Endothelial cell (in vitro differentiated cells): ENCODE measurements at regions not wholly inside any gene's neighbourhood (a gene's known extent, or its start where the extent isn't known, plus 50 kb on each side); places are given as distances from the start of the nearest gene placed in this dataset.

Experiments
- DNase-seq: peaks from one replicate; pipeline ENCODE4 v3.0.0; 2021; ENCODE audit warnings: low spot score
- H3K27ac Mint-ChIP-seq: one replicate; pipeline ENCODE4 v1.8.0; 2021; ENCODE audit warnings: mixed read lengths, inconsistent platforms; ENCODE audit not compliant: unreplicated experiment
- H3K27me3 Mint-ChIP-seq: one replicate; pipeline ENCODE4 v1.8.0; 2021; ENCODE audit warnings: mild to moderate bottlenecking, moderate library complexity, mixed read lengths, inconsistent platforms; ENCODE audit not compliant: unreplicated experiment
- H3K36me3 Mint-ChIP-seq: one replicate; pipeline ENCODE4 v1.8.0; 2021; ENCODE audit warnings: mild to moderate bottlenecking, low read depth, mixed read lengths, inconsistent platforms; ENCODE audit not compliant: unreplicated experiment
- H3K4me1 Mint-ChIP-seq: one replicate; pipeline ENCODE4 v1.8.0; 2021; ENCODE audit warnings: mild to moderate bottlenecking, mixed read lengths, inconsistent platforms; ENCODE audit not compliant: unreplicated experiment
- H3K4me3 Mint-ChIP-seq: one replicate; pipeline ENCODE4 v1.8.0; 2021; ENCODE audit warnings: mild to moderate bottlenecking, mixed read lengths, inconsistent platforms; ENCODE audit not compliant: unreplicated experiment
- H3K9me3 Mint-ChIP-seq: one replicate; pipeline ENCODE4 v1.8.0; 2021; ENCODE audit warnings: mixed read lengths, inconsistent platforms; ENCODE audit not compliant: unreplicated experiment
- CTCF ChIP-seq: fragments of 200-600 bp; sonication (generic); IDR thresholded peaks from one replicate; pipeline ENCODE4 v1.5.0; 2021; ENCODE audit warnings: antibody characterized with exemption; ENCODE audit not compliant: unreplicated experiment

- no peak for DNase-seq
- H3K36me3 Mint-ChIP-seq, result no peaks in the 10 kb centered on the region
- H3K27me3 Mint-ChIP-seq, result peaks cover 5% of the 10 kb centered on the region
- no peak overlapping the region for H3K27ac Mint-ChIP-seq
- TF ChIP-seq CTCF, result no peak
- H3K4me1 Mint-ChIP-seq, result peaks cover 8% of the 10 kb centered on the region
- no peak overlapping the region for H3K4me3 Mint-ChIP-seq
- no peaks in the 10 kb centered on the region for H3K9me3 Mint-ChIP-seq
Measured at GRCh38 chr5:66234241-66234640, 90.1 kb downstream of the SREK1 start.

GRCh38 chr5:66238435-66238834 is 94.3 kb downstream of the SREK1 start:
- TF ChIP-seq CTCF, result no peak
- H3K9me3 Mint-ChIP-seq, result no peaks in the 10 kb centered on the region
- no peaks in the 10 kb centered on the region for H3K4me1 Mint-ChIP-seq

GRCh38 chr5:66239034-66239433 is 94.9 kb downstream of the SREK1 start:
- DNase-seq, result no peak
- no peak for TF ChIP-seq CTCF
- Mint-ChIP-seq H3K36me3 (no peaks in the 10 kb centered on the region), H3K27me3 (peaks cover 9% of the 10 kb centered on the region), H3K27ac (no peak overlapping the region), H3K9me3 (no peaks in the 10 kb centered on the region), H3K4me1 (no peaks in the 10 kb centered on the region), H3K4me3 (no peak overlapping the region)

More at GRCh38 chr5:66238435-66238834, 94.3 kb downstream of the SREK1 start:
- Mint-ChIP-seq H3K36me3 (no peaks in the 10 kb centered on the region), H3K27ac (no peak overlapping the region), H3K4me3 (no peak overlapping the region), H3K27me3 (peaks cover 9% of the 10 kb centered on the region)
- DNase-seq, result no peak

- Mint-ChIP-seq H3K27me3 (peaks cover 6% of the 10 kb centered on the region), H3K36me3 (no peaks in the 10 kb centered on the region), H3K27ac (no peak overlapping the region), H3K4me3 (no peak overlapping the region), H3K9me3 (no peaks in the 10 kb centered on the region), H3K4me1 (no peaks in the 10 kb centered on the region)
- no peak for DNase-seq
- TF ChIP-seq CTCF, result no peak
Measured at GRCh38 chr5:66241136-66241825, 97.2 kb downstream of the SREK1 start.

- no peak for TF ChIP-seq CTCF
- H3K36me3 Mint-ChIP-seq, result no peaks in the 10 kb centered on the region
- peaks cover 6% of the 10 kb centered on the region for H3K27me3 Mint-ChIP-seq
- no peak overlapping the region for H3K27ac Mint-ChIP-seq
- H3K9me3 Mint-ChIP-seq, result no peaks in the 10 kb centered on the region
- no peak for DNase-seq
- H3K4me3 Mint-ChIP-seq, result no peak overlapping the region
- H3K4me1 Mint-ChIP-seq, result no peaks in the 10 kb centered on the region
Measured at GRCh38 chr5:66242050-66242715, 98.1 kb downstream of the SREK1 start.
